ENCODE measurements at regions not wholly inside any gene's neighbourhood (a gene's known extent, or its start where the extent isn't known, plus 50 kb on each side); places are given as distances from the start of the nearest gene placed in this dataset.

DNA sequence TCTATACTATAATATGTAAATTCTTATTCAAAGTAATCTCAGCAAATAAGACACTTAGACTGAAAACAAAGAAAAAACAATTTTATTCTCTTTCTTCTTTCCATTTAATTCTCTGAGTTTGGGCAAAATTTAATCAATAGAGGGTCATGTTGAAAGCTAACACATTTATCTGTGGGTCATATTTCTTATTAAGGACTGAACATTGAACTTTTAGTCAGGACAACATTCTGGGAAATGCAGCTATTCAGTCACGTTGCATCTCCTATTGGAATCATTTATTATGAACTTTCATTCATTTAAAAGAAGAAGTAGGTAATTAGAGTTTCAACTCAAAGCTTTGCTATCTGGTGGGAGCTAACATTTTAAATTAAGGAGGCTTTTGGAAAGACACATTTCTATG, 372.5 kb downstream of the MAN2A1 start:
- TF ChIP-seq, protein P1, sequence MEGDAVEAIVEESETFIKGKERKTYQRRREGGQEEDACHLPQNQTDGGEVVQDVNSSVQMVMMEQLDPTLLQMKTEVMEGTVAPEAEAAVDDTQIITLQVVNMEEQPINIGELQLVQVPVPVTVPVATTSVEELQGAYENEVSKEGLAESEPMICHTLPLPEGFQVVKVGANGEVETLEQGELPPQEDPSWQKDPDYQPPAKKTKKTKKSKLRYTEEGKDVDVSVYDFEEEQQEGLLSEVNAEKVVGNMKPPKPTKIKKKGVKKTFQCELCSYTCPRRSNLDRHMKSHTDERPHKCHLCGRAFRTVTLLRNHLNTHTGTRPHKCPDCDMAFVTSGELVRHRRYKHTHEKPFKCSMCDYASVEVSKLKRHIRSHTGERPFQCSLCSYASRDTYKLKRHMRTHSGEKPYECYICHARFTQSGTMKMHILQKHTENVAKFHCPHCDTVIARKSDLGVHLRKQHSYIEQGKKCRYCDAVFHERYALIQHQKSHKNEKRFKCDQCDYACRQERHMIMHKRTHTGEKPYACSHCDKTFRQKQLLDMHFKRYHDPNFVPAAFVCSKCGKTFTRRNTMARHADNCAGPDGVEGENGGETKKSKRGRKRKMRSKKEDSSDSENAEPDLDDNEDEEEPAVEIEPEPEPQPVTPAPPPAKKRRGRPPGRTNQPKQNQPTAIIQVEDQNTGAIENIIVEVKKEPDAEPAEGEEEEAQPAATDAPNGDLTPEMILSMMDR (IDR thresholded peaks at IDR 0.05), result no peak
- no peak for TF ChIP-seq POLR2A (IDR thresholded peaks at IDR 0.05)
